ENCODE measurements at regions not wholly inside any gene's neighbourhood (a gene's known extent, or its start where the extent isn't known, plus 50 kb on each side); places are given as distances from the start of the nearest gene placed in this dataset.

GRCh38 chr6:78528926-78529325 lies 338.4 kb upstream of the IRAK1BP1 start:
- TF ChIP-seq POLR2AphosphoS5 (IDR thresholded peaks at IDR 0.05; ENCODE audit: borderline replicate concordance, low read depth, low read length) (no peak), EZH2 (IDR thresholded peaks at IDR 0.05) (no peak)
